DOHH2 (cell line): ENCODE measurements at regions not wholly inside any gene's neighbourhood (a gene's known extent, or its start where the extent isn't known, plus 50 kb on each side); places are given as distances from the start of the nearest gene placed in this dataset.

Source experiments
- H3F3A ChIP-seq: fragments of 200-600 bp; sonication (generic), shearing (Covaris generic); 2 replicates; pipeline ENCODE4 v1.6.0; 2016; ENCODE audit warnings: antibody characterized with exemption, mild to moderate bottlenecking; ENCODE audit not compliant: control insufficient read depth, insufficient read depth
- H3K27ac ChIP-seq: fragments of 200-600 bp; sonication (generic); 2 replicates; pipeline ENCODE4 v1.5.1; 2014; ENCODE audit warnings: low read depth, mild to moderate bottlenecking, low read length, moderate library complexity
- H3K27me3 ChIP-seq: fragments of 200-600 bp; sonication (generic); 2 replicates; pipeline ENCODE4 v1.6.1; 2014; ENCODE audit warnings: mild to moderate bottlenecking, low read length, mixed read lengths; ENCODE audit not compliant: control insufficient read depth
- H3K36me3 ChIP-seq: fragments of 200-600 bp; sonication (generic); 2 replicates; pipeline ENCODE4 v1.6.1; 2014; ENCODE audit warnings: mild to moderate bottlenecking, low read length, moderate library complexity, mixed read lengths; ENCODE audit not compliant: control insufficient read depth
- H3K4me1 ChIP-seq: fragments of 200-600 bp; sonication (generic); 2 replicates; pipeline ENCODE4 v1.6.1; 2014; ENCODE audit warnings: mild to moderate bottlenecking, low read length, mixed read lengths; ENCODE audit not compliant: control insufficient read depth
- H3K4me2 ChIP-seq: fragments of 200-600 bp; sonication (generic); 2 replicates; pipeline ENCODE4 v1.6.0; 2014; ENCODE audit warnings: mild to moderate bottlenecking, low read length, moderate library complexity
- H3K4me3 ChIP-seq: fragments of 200-600 bp; sonication (generic); 2 replicates; pipeline ENCODE4 v1.5.1; 2014; ENCODE audit warnings: mild to moderate bottlenecking, low read length, mixed read lengths
- H3K79me2 ChIP-seq: fragments of 200-600 bp; sonication (generic); 2 replicates; pipeline ENCODE4 v1.6.1; 2014; ENCODE audit warnings: mild to moderate bottlenecking, low read length, mixed read lengths; ENCODE audit not compliant: control insufficient read depth
- H3K9me2 ChIP-seq: fragments of 200-600 bp; sonication (generic); replicated peaks from 2 replicates; pipeline ENCODE4 v1.6.1; 2014; ENCODE audit warnings: mild to moderate bottlenecking, low read length, mixed read lengths; ENCODE audit not compliant: control insufficient read depth
- H3K9me3 ChIP-seq: fragments of 200-600 bp; sonication (generic); 2 replicates; pipeline ENCODE4 v1.6.1; 2014; ENCODE audit warnings: antibody characterized with exemption, low read length, mixed read lengths; ENCODE audit not compliant: control insufficient read depth, insufficient read depth
- H4K20me1 ChIP-seq: fragments of 200-600 bp; sonication (generic); 2 replicates; pipeline ENCODE4 v1.6.0; 2014; ENCODE audit warnings: low read depth, mild to moderate bottlenecking, antibody characterized with exemption, low read length, moderate library complexity; ENCODE audit not compliant: control insufficient read depth, insufficient read depth
- EZH2phosphoT487 ChIP-seq: fragments of 200-600 bp; sonication (generic); IDR thresholded peaks from 2 replicates; pipeline ENCODE4 v1.6.1; 2017; ENCODE audit warnings: borderline replicate concordance, mild to moderate bottlenecking, antibody characterized with exemption, low read length, moderate library complexity, mixed read lengths
- TF ChIP-seq, protein P1 (sequence below): fragments of 200-600 bp; sonication (generic); IDR thresholded peaks from one replicate; pipeline ENCODE4 v1.5.1; 2014; ENCODE audit warnings: antibody characterized with exemption, mild to moderate bottlenecking, low read depth, low read length; ENCODE audit not compliant: poor library complexity, severe bottlenecking

DNA sequence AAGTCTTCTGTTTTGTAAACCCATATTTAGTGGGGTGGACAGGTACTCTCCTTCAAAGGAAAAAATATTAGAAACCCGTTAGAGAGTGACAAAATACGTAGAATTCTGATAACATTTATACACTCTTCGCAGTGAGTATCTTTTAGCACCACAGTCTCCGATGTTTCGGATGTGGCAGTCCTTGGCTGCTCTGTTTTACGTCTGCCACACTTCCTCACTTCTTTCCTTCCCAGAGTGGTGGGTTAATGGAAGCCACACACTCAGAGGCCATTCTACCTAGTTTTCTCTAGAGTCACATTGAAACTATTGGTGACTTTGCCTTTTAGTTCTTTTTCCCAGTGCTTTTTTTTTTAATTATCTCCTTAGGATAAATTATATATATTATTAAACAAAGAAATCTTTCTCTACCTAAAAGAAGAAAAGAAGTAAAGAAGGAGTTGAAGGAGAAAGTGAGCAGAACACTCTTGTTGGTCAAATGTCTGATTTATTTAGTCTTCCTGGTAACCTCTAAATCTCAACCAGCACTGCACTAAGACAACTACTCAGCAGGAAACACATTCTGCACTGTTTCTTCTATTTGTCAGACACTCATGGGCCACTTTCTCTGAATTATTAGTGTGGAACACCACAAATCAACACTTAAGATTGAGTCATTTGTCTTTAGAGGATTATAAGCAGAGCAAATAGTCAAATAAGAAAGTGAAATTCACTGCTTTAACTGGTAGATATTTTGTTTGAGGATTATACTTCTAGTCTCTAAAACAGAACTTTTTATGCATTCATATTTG lies 451.3 kb upstream of the TMEFF2 start:
- Histone ChIP-seq H3K9me2 (no peaks in the 10 kb centered on the region), H3K4me2 (no peak overlapping the region), H3K9me3 (no peaks in the 10 kb centered on the region), H3K4me3 (no peak overlapping the region), H3K27ac (no peak overlapping the region), H3F3A (no peaks in the 10 kb centered on the region), H3K27me3 (no peaks in the 10 kb centered on the region), H3K4me1 (no peaks in the 10 kb centered on the region), H3K36me3 (no peaks in the 10 kb centered on the region), H4K20me1 (no peaks in the 10 kb centered on the region), H3K79me2 (no peaks in the 10 kb centered on the region)
- TF ChIP-seq, protein P1, sequence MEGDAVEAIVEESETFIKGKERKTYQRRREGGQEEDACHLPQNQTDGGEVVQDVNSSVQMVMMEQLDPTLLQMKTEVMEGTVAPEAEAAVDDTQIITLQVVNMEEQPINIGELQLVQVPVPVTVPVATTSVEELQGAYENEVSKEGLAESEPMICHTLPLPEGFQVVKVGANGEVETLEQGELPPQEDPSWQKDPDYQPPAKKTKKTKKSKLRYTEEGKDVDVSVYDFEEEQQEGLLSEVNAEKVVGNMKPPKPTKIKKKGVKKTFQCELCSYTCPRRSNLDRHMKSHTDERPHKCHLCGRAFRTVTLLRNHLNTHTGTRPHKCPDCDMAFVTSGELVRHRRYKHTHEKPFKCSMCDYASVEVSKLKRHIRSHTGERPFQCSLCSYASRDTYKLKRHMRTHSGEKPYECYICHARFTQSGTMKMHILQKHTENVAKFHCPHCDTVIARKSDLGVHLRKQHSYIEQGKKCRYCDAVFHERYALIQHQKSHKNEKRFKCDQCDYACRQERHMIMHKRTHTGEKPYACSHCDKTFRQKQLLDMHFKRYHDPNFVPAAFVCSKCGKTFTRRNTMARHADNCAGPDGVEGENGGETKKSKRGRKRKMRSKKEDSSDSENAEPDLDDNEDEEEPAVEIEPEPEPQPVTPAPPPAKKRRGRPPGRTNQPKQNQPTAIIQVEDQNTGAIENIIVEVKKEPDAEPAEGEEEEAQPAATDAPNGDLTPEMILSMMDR, result no peak
- no peak for TF ChIP-seq EZH2phosphoT487

DNA sequence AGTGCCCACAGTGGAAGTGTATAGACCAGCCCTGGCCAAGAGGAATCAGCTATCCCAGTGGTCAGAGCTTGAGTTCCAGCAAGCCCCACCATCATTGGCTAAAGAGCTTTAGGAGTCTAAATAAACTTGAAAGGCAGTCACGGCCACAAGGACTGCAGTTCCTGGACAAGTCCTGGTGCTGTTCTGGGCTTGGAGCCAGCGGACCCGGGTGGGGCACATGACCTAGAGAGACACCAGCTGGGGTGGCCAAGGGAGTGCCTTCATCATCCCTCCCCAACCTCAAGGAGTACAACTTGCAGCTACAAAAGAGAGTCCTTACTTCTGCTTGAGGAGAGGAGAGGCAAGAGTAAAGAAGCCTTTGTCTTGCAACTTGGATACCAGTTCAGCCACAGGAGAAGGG lies 439.8 kb upstream of the TMEFF2 start:
- H3K36me3 ChIP-seq, result no peaks in the 10 kb centered on the region
- no peaks in the 10 kb centered on the region for H3K79me2 ChIP-seq
- no peaks in the 10 kb centered on the region for H3K9me3 ChIP-seq
- no peak overlapping the region for H3K4me2 ChIP-seq
- H3K9me2 ChIP-seq, result no peaks in the 10 kb centered on the region
- H3K27me3 ChIP-seq, result no peaks in the 10 kb centered on the region
- no peak for TF ChIP-seq EZH2phosphoT487
- H3K4me3 ChIP-seq, result no peak overlapping the region
- no peaks in the 10 kb centered on the region for H3F3A ChIP-seq
- H3K4me1 ChIP-seq, result no peaks in the 10 kb centered on the region
- no peaks in the 10 kb centered on the region for H4K20me1 ChIP-seq
- H3K27ac ChIP-seq, result no peak overlapping the region

DNA sequence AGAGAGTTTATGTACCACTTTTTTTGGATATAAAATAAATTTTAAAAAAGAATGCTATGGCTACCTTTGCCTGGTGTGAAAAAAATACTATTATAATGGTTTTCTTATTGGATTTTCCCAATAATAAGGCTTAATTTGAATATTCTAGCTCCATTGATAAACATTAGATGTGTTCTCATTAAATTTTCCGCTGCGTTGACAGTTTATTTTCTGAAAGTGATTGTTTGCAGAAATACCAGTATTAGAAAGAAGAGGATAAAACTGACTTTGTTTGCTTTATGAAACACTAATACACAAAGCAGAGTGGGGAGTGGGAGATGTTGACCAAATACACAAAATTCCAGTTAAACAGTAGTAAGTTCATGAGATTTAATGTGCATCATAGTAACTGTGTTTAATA lies 433.3 kb upstream of the TMEFF2 start:
- Histone ChIP-seq H3K27me3 (no peaks in the 10 kb centered on the region), H4K20me1 (no peaks in the 10 kb centered on the region), H3K79me2 (no peaks in the 10 kb centered on the region), H3K9me3 (no peaks in the 10 kb centered on the region), H3K36me3 (no peaks in the 10 kb centered on the region), H3F3A (no peaks in the 10 kb centered on the region), H3K4me1 (no peaks in the 10 kb centered on the region), H3K9me2 (no peaks in the 10 kb centered on the region; the same call in 1 of the 2 replicates), H3K4me2 (no peak overlapping the region), H3K4me3 (no peak overlapping the region), H3K27ac (no peak overlapping the region)
- TF ChIP-seq, protein P1, result no peak
- TF ChIP-seq EZH2phosphoT487, result no peak

DNA sequence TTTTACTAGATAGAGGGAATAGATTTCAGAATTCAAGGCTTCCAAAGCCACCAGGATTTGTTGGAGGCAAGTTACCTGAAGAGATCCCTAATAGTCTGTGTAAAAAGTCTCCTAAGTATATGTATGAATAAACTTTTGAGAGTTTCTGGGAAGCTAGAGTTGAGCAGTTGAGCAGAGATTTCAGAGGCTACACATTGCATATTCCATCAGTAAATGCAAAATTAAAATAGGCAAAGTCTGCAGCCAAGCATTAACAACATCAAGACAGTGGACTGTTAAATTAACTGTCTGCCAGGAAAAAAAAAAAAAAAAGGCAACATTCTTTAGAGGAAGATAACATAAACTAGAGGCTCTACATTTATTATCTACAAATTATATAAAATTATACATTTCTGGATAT lies 420.4 kb upstream of the TMEFF2 start:
- H3K79me2 ChIP-seq, result no peaks in the 10 kb centered on the region
- H3K4me1 ChIP-seq, result no peaks in the 10 kb centered on the region
- no peaks in the 10 kb centered on the region for H3K27me3 ChIP-seq

More for the DNA sequence above, 420.4 kb upstream of the TMEFF2 start:
- no peaks in the 10 kb centered on the region for H3K9me2 ChIP-seq
- H3K9me3 ChIP-seq, result no peaks in the 10 kb centered on the region
- no peak overlapping the region for H3K27ac ChIP-seq
- no peak for TF ChIP-seq EZH2phosphoT487
- TF ChIP-seq, protein P1, result no peak
- no peak overlapping the region for H3K4me3 ChIP-seq
- no peaks in the 10 kb centered on the region for H4K20me1 ChIP-seq
- no peaks in the 10 kb centered on the region for H3K36me3 ChIP-seq
- H3K4me2 ChIP-seq, result no peak overlapping the region
- no peaks in the 10 kb centered on the region for H3F3A ChIP-seq
